ENCODE measurements at regions not wholly inside any gene's neighbourhood (a gene's known extent, or its start where the extent isn't known, plus 50 kb on each side); places are given as distances from the start of the nearest gene placed in this dataset.

- Histone ChIP-seq H3K9ac (ENCODE audit: low read length in 3 of 3) (no peak overlapping the region), H3K4me1 (ENCODE audit: control insufficient read depth in 2 of 3, insufficient read depth in 2 of 3, low read depth in 1 of 3, low read length in 3 of 3) (peaks cover 0 to 3% (median 2%) of the 10 kb centered on the region in 3 donors), H3K9me3 (ENCODE audit: control insufficient read depth in 2 of 3, insufficient read depth in 1 of 3, low read length in 3 of 3) (no peaks in the 10 kb centered on the region), H3K27ac (ENCODE audit: low read depth in 2 of 2, low read length in 2 of 2) (no peak overlapping the region), H3K27me3 (ENCODE audit: control insufficient read depth, insufficient read depth, low read length) (no peaks in the 10 kb centered on the region), H3K36me3 (ENCODE audit: control insufficient read depth in 2 of 3, insufficient read depth in 3 of 3, low read length in 3 of 3) (no peaks in the 10 kb centered on the region), H3K4me3 (ENCODE audit: low read length in 3 of 3) (no peak overlapping the region)
- intact Hi-C loops (cut with DNase I) = no loop called here
- no peak for FAIRE-seq
- DNase-seq = peak in 1 of 5 donors; percentile 42
- TF ChIP-seq CTCF (IDR thresholded peaks at IDR 0.05; ENCODE audit: borderline replicate concordance, extremely low read depth, insufficient read depth) = no peak
Measured at GRCh38 chr16:51436742-51437141, 285.7 kb upstream of the SALL1 start.

- Histone ChIP-seq H3K4me1 (ENCODE audit: control insufficient read depth in 2 of 3, insufficient read depth in 2 of 3, low read depth in 1 of 3, low read length in 3 of 3) (peaks cover 0 to 4% (median 3%) of the 10 kb centered on the region in 3 donors), H3K4me3 (ENCODE audit: low read length in 3 of 3) (no peak overlapping the region), H3K27me3 (ENCODE audit: control insufficient read depth, insufficient read depth, low read length) (no peaks in the 10 kb centered on the region), H3K9ac (ENCODE audit: low read length in 3 of 3) (no peak overlapping the region), H3K9me3 (ENCODE audit: control insufficient read depth in 2 of 3, insufficient read depth in 1 of 3, low read length in 3 of 3) (no peaks in the 10 kb centered on the region), H3K36me3 (ENCODE audit: control insufficient read depth in 2 of 3, insufficient read depth in 3 of 3, low read length in 3 of 3) (no peaks in the 10 kb centered on the region), H3K27ac (ENCODE audit: low read depth in 2 of 2, low read length in 2 of 2) (no peak overlapping the region)
- DNase-seq = no peak
- intact Hi-C loops (cut with DNase I) = no loop called here
- no peak for TF ChIP-seq CTCF (IDR thresholded peaks at IDR 0.05; ENCODE audit: borderline replicate concordance, extremely low read depth, insufficient read depth)
- FAIRE-seq = no peak
Measured at GRCh38 chr16:51434567-51435198, 283.6 kb upstream of the SALL1 start.

- FAIRE-seq = no peak
- H3K27me3 ChIP-seq (ENCODE audit: control insufficient read depth, insufficient read depth, low read length) = no peaks in the 10 kb centered on the region
- H3K36me3 ChIP-seq (ENCODE audit: control insufficient read depth in 2 of 3, insufficient read depth in 3 of 3, low read length in 3 of 3) = no peaks in the 10 kb centered on the region
- intact Hi-C loops (cut with DNase I) = no loop called here
- H3K4me1 ChIP-seq (ENCODE audit: control insufficient read depth in 2 of 3, insufficient read depth in 2 of 3, low read depth in 1 of 3, low read length in 3 of 3) = peaks cover 0 to 9% (median 4%) of the 10 kb centered on the region in 3 donors
- no peak for TF ChIP-seq CTCF (IDR thresholded peaks at IDR 0.05; ENCODE audit: borderline replicate concordance, extremely low read depth, insufficient read depth)
- no peak overlapping the region for H3K27ac ChIP-seq (ENCODE audit: low read depth in 2 of 2, low read length in 2 of 2)
- no peak for DNase-seq
- no peak overlapping the region for H3K9ac ChIP-seq (ENCODE audit: low read length in 3 of 3)
- no peak overlapping the region for H3K4me3 ChIP-seq (ENCODE audit: low read length in 3 of 3)
- no peaks in the 10 kb centered on the region for H3K9me3 ChIP-seq (ENCODE audit: control insufficient read depth in 2 of 3, insufficient read depth in 1 of 3, low read length in 3 of 3)
Measured at GRCh38 chr16:51433599-51433998, 282.5 kb upstream of the SALL1 start.
